PC-3 (cell line): ENCODE measurements at regions not wholly inside any gene's neighbourhood (a gene's known extent, or its start where the extent isn't known, plus 50 kb on each side); places are given as distances from the start of the nearest gene placed in this dataset.
A peak's percentile ranks its signal among the peaks of the same experiment; 100 is the strongest.

ENCODE experiments used
- CTCF ChIP-seq: fragments of 300-600 bp; sonication (generic); conservative IDR thresholded peaks from 2 replicates; pipeline ENCODE4 v1.5.1; 2017; ENCODE audit warnings: antibody characterized with exemption, low read depth, mild to moderate bottlenecking, low read length
- EZH2 ChIP-seq: fragments of 300-600 bp; sonication (generic); IDR thresholded peaks from one replicate; pipeline ENCODE4 v1.6.1; 2017; ENCODE audit warnings: antibody characterized with exemption, mild to moderate bottlenecking, low read length; ENCODE audit not compliant: unreplicated experiment

GRCh38 chr3:193784822-193785221 lies 191.8 kb downstream of the OPA1 start:
- TF ChIP-seq CTCF (0 out of 2 replicates have a peak, but pooled peaks have one; percentile 16), EZH2 (no peak)
